B cell (primary cell): ENCODE measurements at regions not wholly inside any gene's neighbourhood (a gene's known extent, or its start where the extent isn't known, plus 50 kb on each side); places are given as distances from the start of the nearest gene placed in this dataset.

Source experiments
- EZH2 ChIP-seq: IDR thresholded peaks from 2 replicates; pipeline ENCODE4 v1.6.1; 2012; ENCODE audit warnings: borderline replicate concordance, low read depth, mild to moderate bottlenecking, moderate library complexity, low read length; ENCODE audit not compliant: insufficient read depth, poor library complexity, severe bottlenecking
- TF ChIP-seq, protein P1 (sequence below): fragments of 200-600 bp; IDR thresholded peaks from one replicate; pipeline ENCODE4 v1.8.0; 2022; ENCODE audit warnings: antibody characterized with exemption, mild to moderate bottlenecking

DNA sequence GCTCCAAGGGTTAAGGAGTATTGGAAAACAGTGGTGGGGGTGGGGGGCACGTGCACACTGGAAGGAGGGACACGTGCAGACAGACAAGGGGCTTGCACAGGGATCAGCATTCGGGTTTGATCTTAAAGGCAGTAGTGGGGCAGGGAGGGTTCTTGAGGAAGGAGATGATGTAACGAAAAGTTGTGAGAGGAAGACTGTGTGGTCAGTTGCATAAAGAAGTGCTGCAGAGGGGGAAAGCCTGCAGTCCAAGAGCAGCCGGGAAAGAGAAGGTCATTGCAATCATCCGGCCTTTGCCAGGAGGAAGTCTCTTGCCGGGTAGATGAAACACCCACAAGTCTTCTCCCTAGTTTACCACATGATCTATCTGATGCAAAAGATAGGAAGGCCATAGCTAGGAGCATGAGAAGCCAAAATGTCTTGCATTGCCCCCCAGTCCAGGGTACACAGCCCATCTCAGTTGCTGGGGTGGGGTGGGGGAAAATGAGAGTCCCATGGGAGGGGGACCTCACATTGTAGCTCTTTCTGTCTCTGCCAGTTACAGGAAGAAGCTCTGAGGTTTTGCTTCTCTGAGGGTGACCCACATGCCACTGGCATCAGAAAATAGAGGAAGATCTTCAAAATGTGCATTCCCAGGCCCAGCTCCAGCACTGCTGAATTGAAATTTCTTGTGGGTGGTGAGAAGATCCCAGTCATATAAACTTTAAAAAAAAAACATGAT lies 202.5 kb upstream of the RAB4A start:
- TF ChIP-seq, protein P1, sequence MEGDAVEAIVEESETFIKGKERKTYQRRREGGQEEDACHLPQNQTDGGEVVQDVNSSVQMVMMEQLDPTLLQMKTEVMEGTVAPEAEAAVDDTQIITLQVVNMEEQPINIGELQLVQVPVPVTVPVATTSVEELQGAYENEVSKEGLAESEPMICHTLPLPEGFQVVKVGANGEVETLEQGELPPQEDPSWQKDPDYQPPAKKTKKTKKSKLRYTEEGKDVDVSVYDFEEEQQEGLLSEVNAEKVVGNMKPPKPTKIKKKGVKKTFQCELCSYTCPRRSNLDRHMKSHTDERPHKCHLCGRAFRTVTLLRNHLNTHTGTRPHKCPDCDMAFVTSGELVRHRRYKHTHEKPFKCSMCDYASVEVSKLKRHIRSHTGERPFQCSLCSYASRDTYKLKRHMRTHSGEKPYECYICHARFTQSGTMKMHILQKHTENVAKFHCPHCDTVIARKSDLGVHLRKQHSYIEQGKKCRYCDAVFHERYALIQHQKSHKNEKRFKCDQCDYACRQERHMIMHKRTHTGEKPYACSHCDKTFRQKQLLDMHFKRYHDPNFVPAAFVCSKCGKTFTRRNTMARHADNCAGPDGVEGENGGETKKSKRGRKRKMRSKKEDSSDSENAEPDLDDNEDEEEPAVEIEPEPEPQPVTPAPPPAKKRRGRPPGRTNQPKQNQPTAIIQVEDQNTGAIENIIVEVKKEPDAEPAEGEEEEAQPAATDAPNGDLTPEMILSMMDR, result no peak
- TF ChIP-seq EZH2, result no peak
